GM12874 (cell line): ENCODE measurements at regions not wholly inside any gene's neighbourhood (a gene's known extent, or its start where the extent isn't known, plus 50 kb on each side); places are given as distances from the start of the nearest gene placed in this dataset.

Experiments used
- TF ChIP-seq, protein P1 (sequence below): IDR thresholded peaks from 2 replicates; pipeline ENCODE4 v1.5.1; 2011; ENCODE audit warnings: low read depth, mild to moderate bottlenecking, control low read depth, low read length, moderate library complexity; ENCODE audit not compliant: insufficient read depth

DNA sequence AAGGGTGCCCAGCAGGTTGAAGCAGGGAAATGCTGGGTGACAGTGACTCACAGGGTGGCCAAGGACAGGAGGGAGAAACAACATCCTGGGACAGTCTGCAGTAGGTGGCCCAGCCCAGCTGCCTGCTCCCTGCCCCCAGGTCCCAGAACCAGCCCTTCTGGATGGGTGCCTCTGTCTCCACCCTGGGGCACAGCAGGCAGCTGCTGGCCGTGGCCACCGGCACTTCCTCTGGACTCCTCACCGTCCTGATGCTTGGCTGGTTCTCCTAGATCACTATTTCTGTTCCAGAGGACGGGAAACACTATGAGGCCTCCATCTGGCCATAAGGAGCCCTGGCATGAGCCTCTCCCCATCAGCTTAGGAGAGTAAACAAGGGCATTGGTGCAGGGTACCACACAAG, 258.9 kb downstream of the XXYLT1 start:
- TF ChIP-seq, protein P1, sequence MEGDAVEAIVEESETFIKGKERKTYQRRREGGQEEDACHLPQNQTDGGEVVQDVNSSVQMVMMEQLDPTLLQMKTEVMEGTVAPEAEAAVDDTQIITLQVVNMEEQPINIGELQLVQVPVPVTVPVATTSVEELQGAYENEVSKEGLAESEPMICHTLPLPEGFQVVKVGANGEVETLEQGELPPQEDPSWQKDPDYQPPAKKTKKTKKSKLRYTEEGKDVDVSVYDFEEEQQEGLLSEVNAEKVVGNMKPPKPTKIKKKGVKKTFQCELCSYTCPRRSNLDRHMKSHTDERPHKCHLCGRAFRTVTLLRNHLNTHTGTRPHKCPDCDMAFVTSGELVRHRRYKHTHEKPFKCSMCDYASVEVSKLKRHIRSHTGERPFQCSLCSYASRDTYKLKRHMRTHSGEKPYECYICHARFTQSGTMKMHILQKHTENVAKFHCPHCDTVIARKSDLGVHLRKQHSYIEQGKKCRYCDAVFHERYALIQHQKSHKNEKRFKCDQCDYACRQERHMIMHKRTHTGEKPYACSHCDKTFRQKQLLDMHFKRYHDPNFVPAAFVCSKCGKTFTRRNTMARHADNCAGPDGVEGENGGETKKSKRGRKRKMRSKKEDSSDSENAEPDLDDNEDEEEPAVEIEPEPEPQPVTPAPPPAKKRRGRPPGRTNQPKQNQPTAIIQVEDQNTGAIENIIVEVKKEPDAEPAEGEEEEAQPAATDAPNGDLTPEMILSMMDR = no peak

DNA sequence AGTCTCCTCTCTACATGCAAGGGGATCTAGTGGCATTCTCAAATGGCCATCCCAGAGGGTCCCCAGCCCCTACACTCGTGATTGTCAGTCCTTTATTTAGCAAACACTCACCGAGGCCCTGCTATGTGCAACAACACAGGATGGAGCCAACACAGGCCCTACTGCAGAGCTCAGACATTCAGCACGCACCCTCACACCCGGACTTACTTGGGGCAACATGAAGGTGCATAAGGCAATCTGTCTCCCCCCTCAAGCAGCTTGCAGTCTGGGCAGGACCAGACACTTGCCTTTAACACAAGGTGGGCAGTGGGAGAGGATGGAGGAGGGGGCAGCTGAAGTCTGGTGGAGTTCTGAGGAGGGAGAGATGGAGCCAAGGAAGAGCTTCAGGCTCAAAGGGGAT, 258.4 kb downstream of the XXYLT1 start:
- TF ChIP-seq, protein P1 = no peak

DNA sequence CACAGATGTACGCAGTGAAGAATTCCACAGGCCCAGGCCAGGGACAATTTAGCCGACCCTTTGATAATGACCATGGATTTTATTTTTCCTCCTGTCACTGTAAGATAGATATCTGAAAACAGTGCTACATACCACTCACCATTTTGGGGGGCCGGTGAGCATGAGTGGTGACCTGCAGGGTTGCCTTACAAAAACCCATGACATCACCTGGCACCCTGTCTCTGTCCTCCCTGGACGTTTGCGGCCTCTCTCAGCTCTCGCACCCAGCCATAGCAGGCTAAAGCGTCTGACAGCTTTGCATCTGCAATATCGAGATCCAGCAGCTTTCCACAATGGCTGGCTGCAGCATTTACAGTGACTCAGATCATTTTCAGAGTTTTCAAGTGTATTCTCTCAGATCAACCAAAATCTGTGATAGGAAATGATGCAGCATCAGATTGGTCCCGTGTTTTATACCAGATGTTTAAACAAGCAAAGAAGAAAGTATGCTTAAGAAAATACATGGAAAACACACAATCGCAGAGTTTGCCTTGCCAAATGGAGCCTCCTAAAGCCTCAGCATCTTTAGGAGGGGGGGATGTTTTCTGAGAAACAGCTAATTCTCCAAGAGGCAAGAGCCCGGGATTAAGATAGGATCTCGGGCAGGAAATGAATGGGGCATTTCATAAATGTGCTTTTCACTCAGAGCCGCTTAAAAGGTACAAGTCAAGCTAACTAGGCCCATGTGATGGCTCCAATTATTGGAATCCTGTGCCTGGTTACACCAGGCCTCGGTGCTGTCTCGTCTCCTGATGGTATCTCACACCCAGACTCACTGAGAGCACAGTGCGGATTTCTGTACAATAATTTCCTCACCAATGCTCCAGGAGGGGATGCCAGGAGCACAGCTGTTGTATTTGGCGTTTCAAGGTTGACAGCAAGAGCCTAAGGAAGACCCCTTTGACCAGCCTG, 257.3 kb downstream of the XXYLT1 start:
- TF ChIP-seq, protein P1 = no peak

DNA sequence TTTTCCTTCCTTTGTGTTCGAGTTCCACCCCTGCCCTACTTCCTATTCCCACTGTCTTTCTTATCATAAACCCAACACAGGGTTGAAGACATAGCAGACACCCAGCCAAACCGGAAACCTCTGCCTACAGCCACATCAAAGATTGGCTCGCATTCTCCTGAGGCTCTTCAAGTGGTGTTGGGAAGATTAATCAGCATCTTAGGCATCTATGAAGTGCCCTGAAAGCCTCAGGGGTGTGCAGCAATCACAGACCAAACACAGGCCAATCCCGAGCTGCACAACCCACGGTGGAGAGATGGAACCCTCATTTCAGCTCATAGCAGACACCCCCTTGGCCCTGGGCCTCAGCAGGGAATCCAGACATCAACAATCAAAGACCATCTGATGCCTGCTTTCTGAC, 255.9 kb downstream of the XXYLT1 start:
- TF ChIP-seq, protein P1 = no peak

DNA sequence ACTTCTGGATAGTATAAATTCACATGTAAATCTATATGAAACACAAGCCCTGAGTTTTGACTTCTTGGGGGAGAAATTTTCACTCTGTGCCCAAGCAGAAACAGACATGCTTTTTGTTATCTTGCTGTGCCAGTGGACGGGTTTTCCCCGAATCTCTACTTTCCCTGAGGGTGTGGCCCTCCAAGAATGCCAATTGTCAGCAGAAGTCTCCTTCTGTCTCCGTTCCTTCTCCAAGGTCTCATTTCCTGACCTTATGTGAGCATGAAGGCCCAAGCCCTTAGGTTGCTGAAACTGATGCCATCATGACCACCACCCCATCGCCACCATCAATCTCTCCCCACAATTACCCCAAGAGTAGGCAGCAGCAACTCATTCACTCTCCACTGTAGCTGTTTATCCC, 253.8 kb downstream of the XXYLT1 start:
- TF ChIP-seq, protein P1 = no peak
